Small intestine (tissue), 7 donors: ENCODE measurements at regions not wholly inside any gene's neighbourhood (a gene's known extent, or its start where the extent isn't known, plus 50 kb on each side); places are given as distances from the start of the nearest gene placed in this dataset.
"Not testable (repeated sequence)": the region's sequence is repeated elsewhere in the genome, so short reads cannot be mapped to it uniquely, and the experiment has no call there.

Experiments used
- DNase-seq, 2 donors: peaks; one replicate each; pipeline versions ENCODE4 v3.0.0 to v3.0.0-alpha.2; 2013
- FAIRE-seq: peaks from 2 replicates; lab custom pipeline; 2012; peaks lifted over from hg19 to GRCh38; lab: Jason Lieb, UNC
- H3K27ac ChIP-seq, 3 donors: one replicate each; pipeline ENCODE4 v1.5.1; 2013; ENCODE audit warnings: low read length in 2 of 3, mild to moderate bottlenecking in 2 of 3, control low read depth in 1 of 3, inconsistent platforms in 1 of 3, low read depth in 1 of 3, moderate library complexity in 1 of 3
- H3K27me3 ChIP-seq, 3 donors: one replicate each; pipeline ENCODE4 v1.6.1; 2013; ENCODE audit warnings: low read length in 3 of 3, inconsistent platforms in 1 of 3; ENCODE audit not compliant: control insufficient read depth in 3 of 3, insufficient read depth in 3 of 3
- H3K36me3 ChIP-seq, 3 donors: one replicate each; pipeline ENCODE4 v1.6.1; 2013; ENCODE audit warnings: low read length in 3 of 3, inconsistent platforms in 1 of 3, low read depth in 1 of 3, mild to moderate bottlenecking in 1 of 3, moderate library complexity in 1 of 3; ENCODE audit not compliant: control insufficient read depth in 3 of 3, insufficient read depth in 2 of 3
- H3K4me1 ChIP-seq, 3 donors: one replicate each; pipeline ENCODE4 v1.6.1; 2013; ENCODE audit warnings: low read length in 2 of 3, inconsistent platforms in 1 of 3, low read depth in 1 of 3, mild to moderate bottlenecking in 1 of 3, moderate library complexity in 1 of 3; ENCODE audit not compliant: control insufficient read depth in 3 of 3, insufficient read depth in 2 of 3
- H3K4me3 ChIP-seq, 3 donors: one replicate each; pipeline ENCODE4 v1.5.1; 2013; ENCODE audit warnings: low read length in 3 of 3, control low read depth in 1 of 3, inconsistent platforms in 1 of 3, low read depth in 1 of 3, mild to moderate bottlenecking in 1 of 3, moderate library complexity in 1 of 3
- H3K9me3 ChIP-seq, 2 donors: one replicate each; pipeline ENCODE4 v1.6.1; 2013; ENCODE audit warnings: low read depth in 1 of 2, low read length in 1 of 2; ENCODE audit not compliant: control insufficient read depth in 2 of 2, insufficient read depth in 1 of 2
- WGBS, 3 donors: extraction: QIAGEN DNeasy Blood & Tissue Kit; methylation state at CpG; one replicate each; pipeline ENCODE4 v1.1.7; 2013; 5-methylcytosine and 5-hydroxymethylcytosine counted together
- donor health status: healthy with polysubstance abuse.
- donor health status: control.
- donor health status: control.
- donor health status: Bipolar disorder and iron deficiency.
- donor health status: healthy.

DNA sequence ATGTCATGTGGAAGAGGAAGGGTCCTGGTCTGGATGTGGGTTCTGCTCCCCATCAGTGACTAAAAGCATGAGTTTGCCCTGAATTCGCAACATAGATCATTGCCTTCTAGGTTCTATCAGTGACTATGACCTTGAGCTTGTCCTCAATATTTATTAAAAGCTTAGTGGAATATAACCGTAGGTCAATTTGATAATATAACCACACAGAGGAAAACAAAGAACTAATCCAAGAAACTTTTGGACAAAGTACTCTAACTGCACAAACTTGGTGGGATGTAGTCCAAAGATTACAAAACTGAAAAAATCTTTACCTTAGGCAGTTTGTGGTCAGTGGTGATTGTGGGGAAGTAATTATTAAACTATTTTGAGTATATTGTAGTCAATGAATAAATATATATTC, 152.9 kb downstream of the CYP26A1 start:
- H3K27ac ChIP-seq = no peak overlapping the region
- WGBS, 3 donors = 64 to 77% (median 68%) methylated on average over 2 of the region's 2 CpGs
- DNase-seq (no peak), FAIRE-seq (no peak)
- H3K9me3 ChIP-seq = no peaks in the 10 kb centered on the region
- H3K4me1 ChIP-seq = peaks cover 0 to 3% (median 0%) of the 10 kb centered on the region in 3 donors
- peaks cover 0 to 2% (median 0%) of the 10 kb centered on the region in 3 donors for H3K27me3 ChIP-seq
- no peak overlapping the region for H3K4me3 ChIP-seq
- H3K36me3 ChIP-seq = no peaks in the 10 kb centered on the region

DNA sequence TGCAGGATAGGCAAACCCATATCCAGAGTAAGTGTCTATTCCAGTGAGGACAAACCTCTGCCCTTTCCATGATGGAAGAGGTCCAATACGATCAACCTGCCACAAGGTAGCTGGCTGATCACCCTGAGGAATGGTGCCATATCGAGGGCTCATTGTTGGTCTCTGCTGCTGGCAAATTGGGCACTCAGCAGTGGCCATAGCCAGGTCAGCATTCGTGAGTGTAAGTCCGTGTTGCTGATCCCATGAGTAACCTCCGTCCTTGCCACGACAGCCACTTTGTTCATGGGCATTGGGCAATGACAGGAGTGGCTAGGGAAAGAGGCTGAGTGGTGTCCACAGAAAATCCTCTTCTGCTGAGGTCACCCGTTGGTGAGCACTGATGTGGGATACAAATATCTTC, 156.9 kb downstream of the CYP26A1 start:
- not testable (repeated sequence) for H3K27me3 ChIP-seq, H3K27ac ChIP-seq, H3K4me3 ChIP-seq, H3K4me1 ChIP-seq, H3K36me3 ChIP-seq, H3K9me3 ChIP-seq, DNase-seq, FAIRE-seq
- 88 to 94% (median 94%) methylated on average over 7 of the region's 7 CpGs for WGBS, 3 donors

DNA sequence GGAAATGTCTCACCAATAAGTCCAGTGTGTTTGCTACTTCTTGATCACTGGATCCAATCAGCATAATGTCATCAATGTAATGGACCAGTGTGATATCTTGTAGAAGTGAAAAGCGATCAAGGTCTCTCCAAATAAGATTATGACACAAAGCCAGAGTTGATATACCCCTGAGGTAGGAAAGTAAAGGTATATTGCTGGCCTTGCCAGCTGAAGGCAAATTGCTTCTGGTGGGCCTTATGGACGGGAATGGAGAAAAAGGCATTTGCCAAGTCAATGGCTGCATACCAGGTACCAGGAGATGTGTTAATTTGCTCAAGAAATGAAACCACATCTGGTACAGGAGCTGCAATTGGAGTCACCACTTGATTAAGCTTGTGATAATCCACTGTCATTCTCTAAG, 158.5 kb downstream of the CYP26A1 start:
- H3K9me3 ChIP-seq, H3K4me1 ChIP-seq, H3K4me3 ChIP-seq, H3K27me3 ChIP-seq, H3K27ac ChIP-seq, DNase-seq, FAIRE-seq, H3K36me3 ChIP-seq: not testable (repeated sequence)
- WGBS, 3 donors = 88 to 92% (median 90%) methylated on average over 2 of the region's 2 CpGs

DNA sequence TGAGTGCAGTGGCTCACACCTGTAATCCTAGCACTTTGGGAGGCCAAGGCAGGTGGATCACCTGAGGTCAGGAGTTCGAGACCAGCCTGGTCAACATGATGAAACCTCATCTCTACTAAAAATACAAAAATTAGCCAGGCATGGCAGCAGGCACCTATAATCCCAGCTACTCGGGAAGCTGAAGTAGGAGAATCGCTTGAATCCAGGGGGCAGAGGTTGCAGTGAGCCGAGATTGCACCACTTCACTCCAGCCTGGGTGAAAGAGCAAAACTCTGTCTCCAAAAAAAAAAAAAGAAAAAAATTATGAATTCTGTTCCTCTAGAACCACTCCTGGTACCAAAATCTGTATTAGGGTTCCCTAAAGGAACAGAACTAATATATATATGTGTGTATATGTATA, 161.2 kb downstream of the CYP26A1 start:
- not testable (repeated sequence) for H3K36me3 ChIP-seq, DNase-seq, H3K27me3 ChIP-seq, H3K4me1 ChIP-seq, H3K9me3 ChIP-seq, FAIRE-seq, H3K4me3 ChIP-seq
- H3K27ac ChIP-seq = peak overlapping the region in 1 of 3 donors; percentile 2
- 48 to 71% (median 55%) methylated on average over 4 of the region's 4 CpGs for WGBS, 3 donors

DNA sequence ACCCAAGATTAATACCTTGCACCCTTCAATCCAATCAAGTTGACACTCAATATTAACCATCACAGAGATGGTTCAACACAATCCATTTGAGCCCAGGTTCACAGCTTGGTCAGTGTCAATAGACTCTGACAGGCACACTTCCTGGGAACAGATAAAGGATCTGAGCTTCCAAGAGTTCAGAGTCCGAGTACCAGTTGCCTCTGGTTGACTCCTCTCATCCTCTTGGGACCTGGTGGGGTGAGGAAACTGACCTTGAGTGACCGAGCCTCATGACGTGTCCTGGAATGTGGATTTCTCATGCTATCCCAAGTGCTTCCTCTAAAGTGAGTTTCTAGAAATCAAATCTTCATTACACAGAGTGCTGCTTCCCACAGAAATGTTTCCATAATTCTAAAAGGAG, 162.0 kb downstream of the CYP26A1 start:
- DNase-seq = peak; percentile 8 to 73
- Histone ChIP-seq H3K4me1 (peaks cover 0 to 4% (median 0%) of the 10 kb centered on the region in 3 donors), H3K27me3 (peaks cover 0 to 3% (median 0%) of the 10 kb centered on the region in 3 donors), H3K36me3 (no peaks in the 10 kb centered on the region), H3K9me3 (no peaks in the 10 kb centered on the region), H3K27ac (peak overlapping the region in 1 of 3 donors; percentile 2), H3K4me3 (no peak overlapping the region)
- FAIRE-seq = no peak
- WGBS, 3 donors = 48 to 56% (median 49%) methylated on average over 3 of the region's 3 CpGs

DNA sequence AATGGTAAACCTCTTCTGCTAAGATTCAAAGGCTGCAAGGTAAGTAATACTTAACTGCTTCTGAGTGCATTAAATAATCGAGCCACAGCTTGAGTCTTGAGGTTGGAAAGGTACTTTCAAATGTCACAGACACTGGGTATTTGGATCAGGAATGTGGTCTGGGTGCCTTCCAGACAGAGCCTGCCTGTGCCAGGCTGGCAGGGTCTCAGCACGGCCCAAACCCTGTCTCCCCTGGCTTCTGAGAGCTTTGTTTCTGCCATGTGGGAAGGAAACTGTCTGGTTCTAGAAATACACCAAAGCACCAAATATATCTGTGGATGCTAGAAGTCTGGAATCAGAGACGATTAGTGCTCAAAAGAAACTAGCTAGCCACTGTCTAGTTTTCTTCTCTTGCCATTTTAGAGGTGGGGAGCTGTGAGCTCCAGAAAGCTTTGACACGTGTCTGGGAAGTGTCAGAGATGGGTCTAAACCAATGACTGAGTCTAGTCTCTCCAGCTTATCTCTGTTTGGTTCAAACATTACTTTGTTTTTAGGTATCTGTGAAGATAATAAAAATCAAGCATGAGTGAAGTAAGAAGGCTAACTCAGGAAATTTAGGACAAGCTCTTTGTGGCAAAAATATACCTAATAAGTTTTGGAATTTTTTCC, 162.8 kb downstream of the CYP26A1 start:
- peaks cover 0 to 3% (median 0%) of the 10 kb centered on the region in 3 donors for H3K27me3 ChIP-seq
- peaks cover 0 to 4% (median 0%) of the 10 kb centered on the region in 3 donors for H3K4me1 ChIP-seq
- DNase-seq (no peak), FAIRE-seq (no peak)
- no peaks in the 10 kb centered on the region for H3K36me3 ChIP-seq
- no peaks in the 10 kb centered on the region for H3K9me3 ChIP-seq
- no peak overlapping the region for H3K27ac ChIP-seq
- H3K4me3 ChIP-seq = no peak overlapping the region
- WGBS, 3 donors = 70 to 74% (median 72%) methylated on average over 4 of the region's 4 CpGs

DNA sequence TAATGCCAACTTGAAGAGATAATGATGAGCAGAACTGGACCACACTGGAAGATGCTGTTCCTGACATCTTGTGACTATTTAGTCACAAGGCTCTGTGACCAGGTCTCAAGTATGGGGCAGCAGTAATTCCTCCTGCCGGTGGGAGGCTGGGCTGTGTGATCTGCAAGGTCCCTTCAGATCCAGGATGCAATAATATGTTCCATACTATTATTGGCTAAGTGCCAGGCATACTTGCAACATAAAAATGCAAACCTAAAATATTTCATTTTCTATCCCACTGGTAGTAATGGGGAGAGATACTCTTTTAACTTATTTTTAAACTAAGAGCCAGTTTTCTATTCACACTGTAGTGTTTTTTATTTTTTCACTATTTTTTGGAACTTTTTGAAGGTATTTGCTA, 171.5 kb downstream of the CYP26A1 start:
- H3K27ac ChIP-seq = no peak overlapping the region

DNA sequence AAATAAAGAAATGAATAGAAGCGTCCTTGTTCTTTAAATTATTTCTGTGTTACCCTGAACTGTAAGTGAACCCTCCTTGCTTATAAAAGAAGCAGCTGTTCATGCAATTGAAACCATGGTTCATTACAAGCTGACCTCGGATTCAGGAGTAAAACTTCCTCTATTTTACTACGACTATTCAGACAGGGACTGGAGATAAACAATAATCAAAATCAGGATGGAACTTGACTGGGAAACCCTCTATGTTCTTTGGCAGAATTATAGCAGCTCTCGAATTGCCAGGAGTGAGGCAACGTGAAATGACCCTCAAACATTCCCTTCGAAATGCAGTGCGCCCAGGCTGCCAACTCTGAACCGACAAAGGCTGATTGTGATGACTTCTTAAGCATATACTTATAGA, 172.1 kb downstream of the CYP26A1 start:
- Histone ChIP-seq H3K27ac (no peak overlapping the region), H3K27me3 (peaks cover 0 to 3% (median 0%) of the 10 kb centered on the region in 3 donors), H3K36me3 (no peaks in the 10 kb centered on the region), H3K4me3 (no peak overlapping the region), H3K9me3 (no peaks in the 10 kb centered on the region), H3K4me1 (no peaks in the 10 kb centered on the region)
- FAIRE-seq = no peak
- WGBS, 3 donors = 47 to 62% (median 61%) methylated on average over 8 of the region's 8 CpGs
- no peak for DNase-seq

More for the DNA sequence above, 171.5 kb downstream of the CYP26A1 start:
- Histone ChIP-seq H3K4me3 (no peak overlapping the region), H3K4me1 (no peaks in the 10 kb centered on the region), H3K9me3 (no peaks in the 10 kb centered on the region), H3K36me3 (no peaks in the 10 kb centered on the region), H3K27me3 (peaks cover 0 to 3% (median 0%) of the 10 kb centered on the region in 3 donors)
- WGBS, 3 donors = 47 to 60% (median 57%) methylated on average over 1 of the region's 1 CpG
- DNase-seq = no peak
- no peak for FAIRE-seq
